BJ (cell line): ENCODE measurements at regions not wholly inside any gene's neighbourhood (a gene's known extent, or its start where the extent isn't known, plus 50 kb on each side); places are given as distances from the start of the nearest gene placed in this dataset.

ENCODE experiments used
- CTCF ChIA-PET: fragments of 350-600 bp; formaldehyde crosslinking; extraction: SDS; loops from one replicate; lab custom pipeline; 2021; ENCODE audit warnings: antibody characterized with exemption, inconsistent platforms; lab: Yijun Ruan, JAX
- POLR2A ChIA-PET: fragments of 300-600 bp; sonication (Branson Sonifier 250); formaldehyde crosslinking; extraction: SDS; loops from one replicate; lab custom pipeline; 2021; ENCODE audit warnings: antibody characterized with exemption; lab: Charles Lee
- DNase-seq: peaks from one replicate; pipeline ENCODE4 v3.0.0-alpha.2; 2011; ENCODE audit warnings: low read depth
- H3K27me3 ChIP-seq: 2 replicates; pipeline ENCODE4 v1.6.0; 2011; ENCODE audit warnings: low read length; ENCODE audit not compliant: control insufficient read depth, insufficient read depth
- H3K36me3 ChIP-seq: 2 replicates; pipeline ENCODE4 v1.5.1; 2011; ENCODE audit warnings: low read length; ENCODE audit not compliant: control insufficient read depth, insufficient read depth
- H3K4me3 ChIP-seq: 2 replicates; pipeline ENCODE4 v1.5.1; 2011; ENCODE audit warnings: low read depth, mild to moderate bottlenecking, control low read depth, low read length
- CTCF ChIP-seq: IDR thresholded peaks from 2 replicates; pipeline ENCODE4 v1.5.1; 2011; ENCODE audit warnings: low read depth, mild to moderate bottlenecking, control low read depth, inconsistent platforms, low read length, moderate library complexity; ENCODE audit not compliant: insufficient read depth

- no peak for DNase-seq
- ChIA-PET POLR2A (no interaction called here), CTCF (interaction anchor here (0.9 to 2.2 kb wide), 6 partner anchors 10 to 688 kb away, joined by 3 to 6 read pairs (median 4); partner anchors contain the start of gene NCOR2)
- Histone ChIP-seq H3K36me3 (no peaks in the 10 kb centered on the region), H3K4me3 (no peak overlapping the region), H3K27me3 (0 out of 2 replicates have a peak, but pooled peaks cover 1% of the 10 kb centered on the region)
- TF ChIP-seq CTCF, result no peak
Measured at GRCh38 chr12:124720681-124721500, 142.8 kb downstream of the SCARB1 start.

- ChIA-PET CTCF (interaction anchor here (0.9 to 2.2 kb wide), 6 partner anchors 9 to 688 kb away, joined by 3 to 6 read pairs (median 4); partner anchors contain the start of gene NCOR2), POLR2A (no interaction called here)
- Histone ChIP-seq H3K27me3 (0 out of 2 replicates have a peak, but pooled peaks cover 1% of the 10 kb centered on the region), H3K4me3 (no peak overlapping the region), H3K36me3 (no peaks in the 10 kb centered on the region)
- TF ChIP-seq CTCF, result peak; percentile 42
- DNase-seq, result no peak
Measured at GRCh38 chr12:124720004-124720680, 143.5 kb downstream of the SCARB1 start.

GRCh38 chr12:124719231-124719630 lies 144.4 kb downstream of the SCARB1 start:
- ChIA-PET POLR2A (no interaction called here), CTCF (interaction anchor here (0.7 to 0.8 kb wide), 2 partner anchors 10 to 45 kb away, joined by 3 to 4 read pairs; no protein-coding TSS in a partner anchor)
- DNase-seq, result no peak
- H3K4me3 ChIP-seq, result no peak overlapping the region
- 0 out of 2 replicates have a peak, but pooled peaks cover 1% of the 10 kb centered on the region for H3K27me3 ChIP-seq
- TF ChIP-seq CTCF, result no peak
- H3K36me3 ChIP-seq, result no peaks in the 10 kb centered on the region

GRCh38 chr12:124718458-124718857 lies 145.2 kb downstream of the SCARB1 start:
- no peak for TF ChIP-seq CTCF
- Histone ChIP-seq H3K27me3 (0 out of 2 replicates have a peak, but pooled peaks cover 1% of the 10 kb centered on the region), H3K4me3 (no peak overlapping the region), H3K36me3 (no peaks in the 10 kb centered on the region)
- CTCF ChIA-PET, result no interaction called here
- POLR2A ChIA-PET, result no interaction called here
- DNase-seq, result no peak

GRCh38 chr12:124718036-124718435 lies 145.6 kb downstream of the SCARB1 start:
- no peak overlapping the region for H3K4me3 ChIP-seq
- ChIA-PET CTCF (interaction anchor here (1.7 kb wide), 1 partner anchor 14 kb away, joined by 4 read pairs; no protein-coding TSS in a partner anchor), POLR2A (no interaction called here)
- no peak for TF ChIP-seq CTCF
- 0 out of 2 replicates have a peak, but pooled peaks cover 1% of the 10 kb centered on the region for H3K27me3 ChIP-seq
- DNase-seq, result no peak
- no peaks in the 10 kb centered on the region for H3K36me3 ChIP-seq
